Small intestine (tissue), 7 donors: ENCODE measurements at regions not wholly inside any gene's neighbourhood (a gene's known extent, or its start where the extent isn't known, plus 50 kb on each side); places are given as distances from the start of the nearest gene placed in this dataset.
A peak's percentile ranks its signal among the peaks of the same experiment; 100 is the strongest.

Experiments
- DNase-seq, 2 donors: peaks; one replicate each; pipeline versions ENCODE4 v3.0.0 to v3.0.0-alpha.2; 2013
- FAIRE-seq: peaks from 2 replicates; lab custom pipeline; 2012; peaks lifted over from hg19 to GRCh38; lab: Jason Lieb, UNC
- H3K27ac ChIP-seq, 3 donors: one replicate each; pipeline ENCODE4 v1.5.1; 2013; ENCODE audit warnings: low read length in 2 of 3, mild to moderate bottlenecking in 2 of 3, control low read depth in 1 of 3, inconsistent platforms in 1 of 3, low read depth in 1 of 3, moderate library complexity in 1 of 3
- H3K27me3 ChIP-seq, 3 donors: one replicate each; pipeline ENCODE4 v1.6.1; 2013; ENCODE audit warnings: low read length in 3 of 3, inconsistent platforms in 1 of 3; ENCODE audit not compliant: control insufficient read depth in 3 of 3, insufficient read depth in 3 of 3
- H3K36me3 ChIP-seq, 3 donors: one replicate each; pipeline ENCODE4 v1.6.1; 2013; ENCODE audit warnings: low read length in 3 of 3, inconsistent platforms in 1 of 3, low read depth in 1 of 3, mild to moderate bottlenecking in 1 of 3, moderate library complexity in 1 of 3; ENCODE audit not compliant: control insufficient read depth in 3 of 3, insufficient read depth in 2 of 3
- H3K4me1 ChIP-seq, 3 donors: one replicate each; pipeline ENCODE4 v1.6.1; 2013; ENCODE audit warnings: low read length in 2 of 3, inconsistent platforms in 1 of 3, low read depth in 1 of 3, mild to moderate bottlenecking in 1 of 3, moderate library complexity in 1 of 3; ENCODE audit not compliant: control insufficient read depth in 3 of 3, insufficient read depth in 2 of 3
- H3K4me3 ChIP-seq, 3 donors: one replicate each; pipeline ENCODE4 v1.5.1; 2013; ENCODE audit warnings: low read length in 3 of 3, control low read depth in 1 of 3, inconsistent platforms in 1 of 3, low read depth in 1 of 3, mild to moderate bottlenecking in 1 of 3, moderate library complexity in 1 of 3
- H3K9me3 ChIP-seq, 2 donors: one replicate each; pipeline ENCODE4 v1.6.1; 2013; ENCODE audit warnings: low read depth in 1 of 2, low read length in 1 of 2; ENCODE audit not compliant: control insufficient read depth in 2 of 2, insufficient read depth in 1 of 2
- WGBS, 3 donors: extraction: QIAGEN DNeasy Blood & Tissue Kit; methylation state at CpG; one replicate each; pipeline ENCODE4 v1.1.7; 2013; 5-methylcytosine and 5-hydroxymethylcytosine counted together
- donor health status: healthy with polysubstance abuse.
- donor health status: control.
- donor health status: control.
- donor health status: Bipolar disorder and iron deficiency.
- donor health status: healthy.

- 52 to 73% (median 55%) methylated on average over 11 of the region's 11 CpGs for WGBS, 3 donors
- no peak for FAIRE-seq
- H3K9me3 ChIP-seq: no peaks in the 10 kb centered on the region
- no peaks in the 10 kb centered on the region for H3K4me1 ChIP-seq
- no peak overlapping the region for H3K4me3 ChIP-seq
- peaks cover 0 to 5% (median 0%) of the 10 kb centered on the region in 3 donors for H3K27me3 ChIP-seq
- no peak overlapping the region for H3K27ac ChIP-seq
- no peaks in the 10 kb centered on the region for H3K36me3 ChIP-seq
- no peak for DNase-seq
These were observed 455.2 kb downstream of the AJAP1 start for GRCh38 chr1:5109633-5110032.

GRCh38 chr1:5108740-5109139, 454.3 kb downstream of the AJAP1 start:
- Histone ChIP-seq H3K36me3 (no peaks in the 10 kb centered on the region), H3K9me3 (no peaks in the 10 kb centered on the region), H3K27ac (no peak overlapping the region), H3K4me1 (no peaks in the 10 kb centered on the region), H3K27me3 (peaks cover 0 to 5% (median 0%) of the 10 kb centered on the region in 3 donors), H3K4me3 (no peak overlapping the region)
- DNase-seq: no peak
- WGBS, 3 donors: 24 to 57% (median 36%) methylated on average over 5 of the region's 5 CpGs
- no peak for FAIRE-seq

- DNase-seq (no peak), FAIRE-seq (no peak)
- Histone ChIP-seq H3K4me1 (no peaks in the 10 kb centered on the region), H3K9me3 (no peaks in the 10 kb centered on the region), H3K36me3 (no peaks in the 10 kb centered on the region), H3K27me3 (peaks cover 0 to 5% (median 0%) of the 10 kb centered on the region in 3 donors), H3K27ac (no peak overlapping the region), H3K4me3 (no peak overlapping the region)
- 45 to 60% (median 51%) methylated on average over 2 of the region's 2 CpGs for WGBS, 3 donors
These were observed 451.3 kb downstream of the AJAP1 start for GRCh38 chr1:5105744-5106143.

GRCh38 chr1:5099558-5099957, 445.1 kb downstream of the AJAP1 start:
- no peak overlapping the region for H3K4me3 ChIP-seq
- WGBS, 3 donors: 32 to 42% (median 40%) methylated on average over 2 of the region's 2 CpGs
- no peaks in the 10 kb centered on the region for H3K4me1 ChIP-seq
- H3K9me3 ChIP-seq: no peaks in the 10 kb centered on the region
- peak in 1 of 2 donors; percentile 3 for DNase-seq
- H3K27ac ChIP-seq: no peak overlapping the region
- H3K27me3 ChIP-seq: peaks cover 0 to 3% (median 0%) of the 10 kb centered on the region in 3 donors
- no peaks in the 10 kb centered on the region for H3K36me3 ChIP-seq
- no peak for FAIRE-seq

GRCh38 chr1:5098981-5099385, 444.6 kb downstream of the AJAP1 start:
- Histone ChIP-seq H3K27ac (no peak overlapping the region), H3K36me3 (no peaks in the 10 kb centered on the region), H3K4me3 (no peak overlapping the region), H3K27me3 (peaks cover 0 to 3% (median 0%) of the 10 kb centered on the region in 3 donors), H3K9me3 (no peaks in the 10 kb centered on the region), H3K4me1 (no peaks in the 10 kb centered on the region)
- no peak for FAIRE-seq
- no peak for DNase-seq
- 66 to 75% (median 67%) methylated on average over 5 of the region's 5 CpGs for WGBS, 3 donors

GRCh38 chr1:5093042-5093441, 438.6 kb downstream of the AJAP1 start:
- Histone ChIP-seq H3K4me3 (no peak overlapping the region), H3K27me3 (peaks cover 0 to 3% (median 0%) of the 10 kb centered on the region in 3 donors), H3K27ac (no peak overlapping the region), H3K9me3 (peaks cover 0 to 2% of the 10 kb centered on the region in 2 donors), H3K4me1 (no peaks in the 10 kb centered on the region), H3K36me3 (no peaks in the 10 kb centered on the region)
- DNase-seq (no peak), FAIRE-seq (no peak)
- 5 to 30% (median 21%) methylated on average over 1 of the region's 1 CpG for WGBS, 3 donors

GRCh38 chr1:5084676-5085075, 430.3 kb downstream of the AJAP1 start:
- no peaks in the 10 kb centered on the region for H3K4me1 ChIP-seq
- no peak for FAIRE-seq
- no peaks in the 10 kb centered on the region for H3K27me3 ChIP-seq
- no peak overlapping the region for H3K4me3 ChIP-seq
- no peaks in the 10 kb centered on the region for H3K36me3 ChIP-seq
- no peaks in the 10 kb centered on the region for H3K9me3 ChIP-seq
- H3K27ac ChIP-seq: no peak overlapping the region
- 81 to 86% (median 83%) methylated on average over 4 of the region's 4 CpGs for WGBS, 3 donors
- no peak for DNase-seq

- Histone ChIP-seq H3K9me3 (no peaks in the 10 kb centered on the region), H3K36me3 (no peaks in the 10 kb centered on the region), H3K27ac (no peak overlapping the region), H3K27me3 (no peaks in the 10 kb centered on the region), H3K4me1 (no peaks in the 10 kb centered on the region), H3K4me3 (no peak overlapping the region)
- DNase-seq: no peak
- FAIRE-seq: no peak
- WGBS, 3 donors: 15 to 26% (median 17%) methylated on average over 1 of the region's 1 CpG
These were observed 412.8 kb downstream of the AJAP1 start for GRCh38 chr1:5067246-5067645.

- FAIRE-seq: no peak
- no peaks in the 10 kb centered on the region for H3K27me3 ChIP-seq
- H3K27ac ChIP-seq: no peak overlapping the region
- no peaks in the 10 kb centered on the region for H3K4me1 ChIP-seq
- no peaks in the 10 kb centered on the region for H3K36me3 ChIP-seq
- H3K4me3 ChIP-seq: no peak overlapping the region
- WGBS, 3 donors: 40 to 62% (median 43%) methylated on average over 3 of the region's 3 CpGs
- H3K9me3 ChIP-seq: no peaks in the 10 kb centered on the region
- no peak for DNase-seq
These were observed 399.3 kb downstream of the AJAP1 start for GRCh38 chr1:5053744-5054143.
